OCI-LY1 (cell line): ENCODE measurements at regions not wholly inside any gene's neighbourhood (a gene's known extent, or its start where the extent isn't known, plus 50 kb on each side); places are given as distances from the start of the nearest gene placed in this dataset.

Experiments
- H2AFZ ChIP-seq: fragments of 200-600 bp; sonication (generic), shearing (Covaris generic); 2 replicates; pipeline ENCODE4 v1.6.0; 2014; ENCODE audit warnings: antibody characterized with exemption, mild to moderate bottlenecking, low read length
- H3F3A ChIP-seq: fragments of 200-600 bp; sonication (generic), shearing (Covaris generic); 2 replicates; pipeline ENCODE4 v1.6.0; 2014; ENCODE audit warnings: mild to moderate bottlenecking, antibody characterized with exemption, low read length, moderate library complexity; ENCODE audit not compliant: insufficient read depth
- H3K27ac ChIP-seq: fragments of 200-600 bp; sonication (generic); 2 replicates; pipeline ENCODE4 v1.5.1; 2014; ENCODE audit warnings: low read length, mixed run types, mild to moderate bottlenecking, low read depth; ENCODE audit not compliant: poor library complexity, severe bottlenecking
- H3K27me3 ChIP-seq: fragments of 200-600 bp; sonication (generic); 2 replicates; pipeline ENCODE4 v1.6.0; 2014; ENCODE audit warnings: antibody characterized with exemption, mild to moderate bottlenecking, low read length, moderate library complexity; ENCODE audit not compliant: insufficient read depth
- H3K36me3 ChIP-seq: fragments of 200-600 bp; sonication (generic); 2 replicates; pipeline ENCODE4 v1.6.1; 2014; ENCODE audit warnings: mild to moderate bottlenecking, antibody characterized with exemption, low read length, moderate library complexity, mixed read lengths; ENCODE audit not compliant: insufficient read depth
- H3K4me1 ChIP-seq: fragments of 200-600 bp; sonication (generic); 2 replicates; pipeline ENCODE4 v1.5.1; 2014; ENCODE audit warnings: mild to moderate bottlenecking, low read length, moderate library complexity; ENCODE audit not compliant: insufficient read depth, severe bottlenecking
- H3K4me2 ChIP-seq: fragments of 200-600 bp; sonication (generic), shearing (Covaris generic); 2 replicates; pipeline ENCODE4 v1.6.1; 2014; ENCODE audit warnings: low read length
- H3K4me3 ChIP-seq: fragments of 200-600 bp; sonication (generic); 2 replicates; pipeline ENCODE4 v1.5.1; 2014; ENCODE audit warnings: low read length, low read depth, mild to moderate bottlenecking, mixed read lengths; ENCODE audit not compliant: poor library complexity, severe bottlenecking
- H3K79me2 ChIP-seq: fragments of 200-600 bp; shearing (Covaris generic); 2 replicates; pipeline ENCODE4 v1.6.1; 2016; ENCODE audit warnings: mixed run types, low read length, mixed read lengths; ENCODE audit not compliant: insufficient read depth
- H3K9ac ChIP-seq: fragments of 200-600 bp; sonication (generic), shearing (Covaris generic); 2 replicates; pipeline ENCODE4 v1.6.1; 2014; ENCODE audit warnings: mild to moderate bottlenecking, low read length, mixed read lengths
- H3K9me2 ChIP-seq: fragments of 200-600 bp; sonication (generic), shearing (Covaris generic); 2 replicates; pipeline ENCODE4 v1.6.1; 2014; ENCODE audit warnings: low read depth, mild to moderate bottlenecking, low read length, mixed read lengths
- H3K9me3 ChIP-seq: fragments of 200-600 bp; shearing (Covaris generic); 2 replicates; pipeline ENCODE4 v1.6.1; 2014; ENCODE audit warnings: low read length, mixed read lengths
- H4K20me1 ChIP-seq: fragments of 200-600 bp; sonication (generic), shearing (Covaris generic); 2 replicates; pipeline ENCODE4 v1.6.0; 2016; ENCODE audit warnings: mild to moderate bottlenecking, low read length; ENCODE audit not compliant: insufficient read depth
- CTCF ChIP-seq: fragments of 200-600 bp; sonication (generic), shearing (Covaris generic); IDR thresholded peaks from 2 replicates; pipeline ENCODE4 v1.5.1; 2017; ENCODE audit warnings: mild to moderate bottlenecking, antibody characterized with exemption, low read length, moderate library complexity, mixed read lengths
- EZH2 ChIP-seq: fragments of 200-600 bp; sonication (generic), shearing (Covaris generic); IDR thresholded peaks from 2 replicates; pipeline ENCODE4 v1.8.0; 2017; ENCODE audit warnings: borderline replicate concordance, mixed run types, mild to moderate bottlenecking, antibody characterized with exemption, low read length, moderate library complexity, mixed read lengths

- Histone ChIP-seq H3K9ac (no peak overlapping the region), H3K4me1 (no peaks in the 10 kb centered on the region), H3K27ac (no peak overlapping the region), H3F3A (no peaks in the 10 kb centered on the region), H4K20me1 (no peaks in the 10 kb centered on the region), H3K27me3 (no peaks in the 10 kb centered on the region), H2AFZ (no peak overlapping the region), H3K4me2 (no peak overlapping the region), H3K79me2 (no peaks in the 10 kb centered on the region), H3K9me3 (no peaks in the 10 kb centered on the region), H3K36me3 (no peaks in the 10 kb centered on the region), H3K9me2 (no peaks in the 10 kb centered on the region), H3K4me3 (no peak overlapping the region)
- no peak for TF ChIP-seq EZH2
- no peak for TF ChIP-seq CTCF
Measured at GRCh38 chr3:30231277-30232141, 374.9 kb upstream of the TGFBR2 start.

GRCh38 chr3:30232142-30232541 is 374.3 kb upstream of the TGFBR2 start:
- Histone ChIP-seq H3K36me3 (no peaks in the 10 kb centered on the region), H3F3A (no peaks in the 10 kb centered on the region), H3K9ac (no peak overlapping the region), H3K27me3 (no peaks in the 10 kb centered on the region), H2AFZ (no peak overlapping the region), H4K20me1 (no peaks in the 10 kb centered on the region), H3K4me3 (no peak overlapping the region), H3K4me1 (no peaks in the 10 kb centered on the region), H3K9me2 (no peaks in the 10 kb centered on the region), H3K4me2 (no peak overlapping the region), H3K9me3 (no peaks in the 10 kb centered on the region), H3K79me2 (no peaks in the 10 kb centered on the region), H3K27ac (no peak overlapping the region)
- TF ChIP-seq CTCF: no peak
- TF ChIP-seq EZH2: no peak

GRCh38 chr3:30233913-30234646 is 372.3 kb upstream of the TGFBR2 start:
- TF ChIP-seq EZH2 (no peak), CTCF (no peak)
- no peaks in the 10 kb centered on the region for H3F3A ChIP-seq
- H3K27ac ChIP-seq: no peak overlapping the region
- no peaks in the 10 kb centered on the region for H3K27me3 ChIP-seq
- no peaks in the 10 kb centered on the region for H3K9me3 ChIP-seq
- H4K20me1 ChIP-seq: no peaks in the 10 kb centered on the region
- no peaks in the 10 kb centered on the region for H3K9me2 ChIP-seq
- no peak overlapping the region for H3K4me2 ChIP-seq
- no peak overlapping the region for H3K4me3 ChIP-seq
- H3K36me3 ChIP-seq: no peaks in the 10 kb centered on the region
- H3K9ac ChIP-seq: no peak overlapping the region
- no peaks in the 10 kb centered on the region for H3K79me2 ChIP-seq
- H3K4me1 ChIP-seq: no peaks in the 10 kb centered on the region
- no peak overlapping the region for H2AFZ ChIP-seq
